SH-SY5Y (cell line): ENCODE measurements at regions not wholly inside any gene's neighbourhood (a gene's known extent, or its start where the extent isn't known, plus 50 kb on each side); places are given as distances from the start of the nearest gene placed in this dataset.

Source experiments
- GATA2 ChIP-seq: IDR thresholded peaks from 2 replicates; pipeline ENCODE4 v1.6.1; 2011; ENCODE audit warnings: mild to moderate bottlenecking, low read depth, low read length
- GATA3 ChIP-seq: IDR thresholded peaks from 2 replicates; pipeline ENCODE4 v1.6.1; 2011; ENCODE audit warnings: low read depth, mild to moderate bottlenecking, low read length, moderate library complexity

- TF ChIP-seq GATA2, result no peak
- TF ChIP-seq GATA3, result no peak
These were observed 56.6 kb upstream of the DOCK9 start for GRCh38 chr13:99034333-99035085.
